ENCODE measurements at regions not wholly inside any gene's neighbourhood (a gene's known extent, or its start where the extent isn't known, plus 50 kb on each side); places are given as distances from the start of the nearest gene placed in this dataset.

- TF ChIP-seq CTCF (IDR thresholded peaks at IDR 0.05) (no peak), POLR2A (IDR thresholded peaks at IDR 0.05) (no peak), EP300 (IDR thresholded peaks at IDR 0.05) (no peak)
Measured at GRCh38 chr2:12120281-12121150, 374.1 kb downstream of the LPIN1 start.

Data from tibial nerve (tissue), 4 donors.